Erythroblast (primary cell): ENCODE measurements at regions not wholly inside any gene's neighbourhood (a gene's known extent, or its start where the extent isn't known, plus 50 kb on each side); places are given as distances from the start of the nearest gene placed in this dataset.

ENCODE experiments used
- GATA1 ChIP-seq: IDR thresholded peaks from 2 replicates; pipeline ENCODE4 v1.6.1; 2011; ENCODE audit warnings: low read depth, mild to moderate bottlenecking, control low read depth, low read length, moderate library complexity
- POLR2A ChIP-seq: IDR thresholded peaks from 2 replicates; pipeline ENCODE4 v1.6.1; 2011; ENCODE audit warnings: mild to moderate bottlenecking, low read length

DNA sequence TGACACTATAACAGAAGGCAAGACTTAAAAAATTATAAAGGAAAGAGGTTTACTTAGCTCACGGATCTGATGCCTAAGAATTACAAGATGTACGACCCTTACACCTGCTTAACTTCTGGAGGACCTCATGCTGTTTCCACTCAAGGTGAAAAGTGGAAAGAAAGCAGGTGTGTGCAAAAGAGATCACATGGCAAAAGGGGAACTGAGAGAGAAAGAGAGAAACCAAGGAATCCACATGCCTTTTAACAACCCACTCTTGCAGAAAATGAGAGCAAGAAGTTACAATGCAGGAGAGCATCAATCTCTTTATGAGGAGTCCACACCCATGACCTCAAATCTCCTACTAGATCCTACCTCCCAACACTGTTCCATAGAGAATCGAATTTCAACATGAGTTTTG, 2382.2 kb downstream of the TP53TG3F start:
- TF ChIP-seq POLR2A, result no peak
- TF ChIP-seq GATA1, result no peak
